HEK293T (cell line): ENCODE measurements at regions not wholly inside any gene's neighbourhood (a gene's known extent, or its start where the extent isn't known, plus 50 kb on each side); places are given as distances from the start of the nearest gene placed in this dataset.

ENCODE experiments used
- CTCF ChIA-PET: fragments of 350-600 bp; formaldehyde crosslinking; extraction: SDS; loops from one replicate; lab custom pipeline; 2021; ENCODE audit warnings: antibody characterized with exemption, inconsistent platforms; lab: Yijun Ruan, JAX
- POLR2A ChIA-PET: fragments of 350-600 bp; formaldehyde crosslinking; extraction: SDS; loops from one replicate; lab custom pipeline; 2020; ENCODE audit warnings: antibody characterized with exemption, inconsistent platforms; lab: Yijun Ruan, JAX
- DNase-seq: peaks from one replicate; pipeline ENCODE4 v3.0.0; 2012; ENCODE audit warnings: mixed read lengths; ENCODE audit errors: extremely low spot score
- ARNT ChIP-seq: fragments of 450-650 bp; IDR thresholded peaks from 2 replicates; pipeline ENCODE4 v1.6.1; 2017; ENCODE audit warnings: mild to moderate bottlenecking
- BHLHE40 ChIP-seq: fragments of 450-650 bp; IDR thresholded peaks from 2 replicates; pipeline ENCODE4 v1.6.1; 2016; ENCODE audit warnings: mild to moderate bottlenecking, moderate library complexity, borderline replicate concordance
- CTBP1 ChIP-seq: fragments of 450-650 bp; IDR thresholded peaks from 2 replicates; pipeline ENCODE4 v1.6.1; 2016; ENCODE audit warnings: borderline replicate concordance
- ELF4 ChIP-seq: fragments of 450-650 bp; IDR thresholded peaks from 2 replicates; pipeline ENCODE4 v1.6.1; 2017; ENCODE audit warnings: antibody characterized with exemption
- FOXA1 ChIP-seq: fragments of 450-650 bp; IDR thresholded peaks from 2 replicates; pipeline ENCODE4 v1.6.1; 2016; ENCODE audit warnings: mild to moderate bottlenecking
- FOXK2 ChIP-seq: fragments of 450-650 bp; IDR thresholded peaks from 2 replicates; pipeline ENCODE4 v1.6.1; 2016; ENCODE audit warnings: mild to moderate bottlenecking
- FOXM1 ChIP-seq: fragments of 450-650 bp; IDR thresholded peaks from 2 replicates; pipeline ENCODE4 v1.6.1; 2017; ENCODE audit warnings: mild to moderate bottlenecking, borderline replicate concordance
- HDGF ChIP-seq: fragments of 450-650 bp; IDR thresholded peaks from 2 replicates; pipeline ENCODE4 v1.6.1; 2017; ENCODE audit warnings: antibody characterized with exemption, borderline replicate concordance
- L3MBTL2 ChIP-seq: fragments of 450-650 bp; conservative IDR thresholded peaks from 2 replicates; pipeline ENCODE4 v1.6.1; 2016; ENCODE audit warnings: mild to moderate bottlenecking
- LEF1 ChIP-seq: fragments of 450-650 bp; IDR thresholded peaks from 2 replicates; pipeline ENCODE4 v1.6.1; 2017; ENCODE audit warnings: mild to moderate bottlenecking, borderline replicate concordance
- NFRKB ChIP-seq: fragments of 450-650 bp; IDR thresholded peaks from 2 replicates; pipeline ENCODE4 v1.6.1; 2016; ENCODE audit warnings: mild to moderate bottlenecking, moderate library complexity
- SP1 ChIP-seq: fragments of 450-650 bp; IDR thresholded peaks from 2 replicates; pipeline ENCODE4 v1.6.1; 2017
- SUZ12 ChIP-seq: fragments of 450-650 bp; IDR thresholded peaks from 2 replicates; pipeline ENCODE4 v1.6.1; 2016; ENCODE audit warnings: mild to moderate bottlenecking
- TARDBP ChIP-seq: fragments of 450-650 bp; IDR thresholded peaks from 2 replicates; pipeline ENCODE4 v1.6.1; 2016
- ZNF384 ChIP-seq: fragments of 450-650 bp; IDR thresholded peaks from 2 replicates; pipeline ENCODE4 v1.6.1; 2016
- TF ChIP-seq, protein P1 (sequence below): fragments of 450-650 bp; IDR thresholded peaks from 2 replicates; pipeline ENCODE4 v1.6.1; 2016

DNA sequence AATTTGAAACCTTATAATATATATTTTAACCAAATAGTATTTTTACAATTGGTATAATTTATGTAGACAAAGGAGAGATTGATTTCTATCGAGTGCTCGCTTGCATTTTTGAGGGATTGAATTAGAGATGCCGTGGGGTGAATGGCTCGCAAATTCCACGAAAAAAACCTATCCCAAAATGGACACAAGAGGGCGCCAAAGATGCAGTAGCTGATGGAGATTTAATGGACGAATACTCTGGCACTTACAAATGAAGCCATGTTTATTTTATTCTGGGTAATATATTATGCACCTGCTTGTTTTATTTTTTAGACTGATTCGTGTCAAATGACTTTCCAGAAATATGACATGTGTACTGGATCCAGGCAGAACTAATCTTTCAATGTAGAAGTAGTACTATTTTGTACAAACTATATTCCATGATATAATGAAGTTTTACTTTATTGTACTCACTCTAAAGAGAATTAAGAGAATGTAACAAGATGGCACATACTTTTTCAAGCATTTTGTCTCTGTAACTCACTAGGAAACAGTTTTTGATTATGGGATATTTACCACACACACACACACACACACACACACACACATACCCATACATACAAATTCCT, 505.4 kb downstream of the PLCL1 start:
- DNase-seq = peak; percentile 67
- ChIA-PET POLR2A (no interaction called here), CTCF (interaction anchor here (0.6 to 1.3 kb wide), 4 partner anchors 10 to 507 kb away, joined by 3 to 5 read pairs (median 3); no protein-coding TSS in a partner anchor)
- TF ChIP-seq, protein P1, sequence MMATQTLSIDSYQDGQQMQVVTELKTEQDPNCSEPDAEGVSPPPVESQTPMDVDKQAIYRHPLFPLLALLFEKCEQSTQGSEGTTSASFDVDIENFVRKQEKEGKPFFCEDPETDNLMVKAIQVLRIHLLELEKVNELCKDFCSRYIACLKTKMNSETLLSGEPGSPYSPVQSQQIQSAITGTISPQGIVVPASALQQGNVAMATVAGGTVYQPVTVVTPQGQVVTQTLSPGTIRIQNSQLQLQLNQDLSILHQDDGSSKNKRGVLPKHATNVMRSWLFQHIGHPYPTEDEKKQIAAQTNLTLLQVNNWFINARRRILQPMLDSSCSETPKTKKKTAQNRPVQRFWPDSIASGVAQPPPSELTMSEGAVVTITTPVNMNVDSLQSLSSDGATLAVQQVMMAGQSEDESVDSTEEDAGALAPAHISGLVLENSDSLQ = peak; percentile 47; the same call in 1 of the 2 replicates
- TF ChIP-seq ELF4 (no peak), L3MBTL2 (no peak)

DNA sequence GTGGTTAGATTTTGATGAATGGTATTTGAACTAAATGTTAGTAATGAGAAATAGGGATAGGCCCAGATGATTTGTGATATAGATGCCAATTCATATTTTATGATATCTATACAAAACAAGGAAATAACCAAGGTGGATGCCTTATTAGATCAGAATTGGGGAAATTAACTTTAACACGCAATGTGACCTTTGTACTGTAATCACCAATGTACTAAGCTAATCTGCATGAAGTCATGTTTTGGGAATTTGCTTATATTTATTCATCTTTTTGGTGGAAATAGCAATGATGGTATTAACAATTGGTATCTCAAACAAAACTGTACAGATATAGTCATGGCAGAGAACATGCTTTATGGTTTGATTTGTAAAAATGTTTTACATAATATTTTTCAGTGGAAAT, 504.7 kb downstream of the PLCL1 start:
- no peak for DNase-seq
- CTCF ChIA-PET = interaction anchor here (0.6 to 1.3 kb wide), 4 partner anchors 9 to 507 kb away, joined by 3 to 5 read pairs (median 3); no protein-coding TSS in a partner anchor

DNA sequence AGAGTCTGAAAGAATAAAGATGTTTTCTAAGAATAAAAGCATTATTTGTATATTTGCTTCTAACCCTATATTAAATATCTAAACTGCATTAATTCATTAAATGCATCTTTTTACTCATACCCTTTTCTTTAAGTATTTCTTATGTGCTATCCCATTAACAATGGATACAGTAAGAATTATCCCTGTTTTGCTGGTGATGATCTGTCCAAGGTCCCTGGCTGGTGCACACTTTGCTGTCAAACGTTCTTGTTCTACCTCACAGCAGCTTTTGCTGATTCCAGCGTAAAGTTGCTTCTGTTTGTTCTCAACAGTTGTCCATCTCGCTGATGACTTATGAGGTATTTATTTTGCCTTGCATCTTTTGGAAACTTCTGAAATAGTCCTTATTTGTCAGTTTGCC, 504.0 kb downstream of the PLCL1 start:
- no peak for DNase-seq
- ChIA-PET POLR2A (no interaction called here), CTCF (no interaction called here)
- TF ChIP-seq ZNF384 (no peak), LEF1 (no peak), CTBP1 (no peak), ELF4 (no peak), ARNT (no peak)

More for the DNA sequence above, 504.7 kb downstream of the PLCL1 start:
- POLR2A ChIA-PET = no interaction called here
- TF ChIP-seq ZNF384 = no peak
- TF ChIP-seq ARNT = no peak
- no peak for TF ChIP-seq SUZ12
- TF ChIP-seq NFRKB = no peak
- TF ChIP-seq FOXA1 = no peak
- TF ChIP-seq L3MBTL2 = no peak
- no peak for TF ChIP-seq HDGF
- TF ChIP-seq SP1 = no peak
- no peak for TF ChIP-seq BHLHE40
- no peak for TF ChIP-seq FOXM1
- TF ChIP-seq CTBP1 = no peak
- TF ChIP-seq, protein P1 = no peak
- TF ChIP-seq TARDBP = no peak
- no peak for TF ChIP-seq ELF4
- TF ChIP-seq LEF1 = no peak
- TF ChIP-seq FOXK2 = no peak

DNA sequence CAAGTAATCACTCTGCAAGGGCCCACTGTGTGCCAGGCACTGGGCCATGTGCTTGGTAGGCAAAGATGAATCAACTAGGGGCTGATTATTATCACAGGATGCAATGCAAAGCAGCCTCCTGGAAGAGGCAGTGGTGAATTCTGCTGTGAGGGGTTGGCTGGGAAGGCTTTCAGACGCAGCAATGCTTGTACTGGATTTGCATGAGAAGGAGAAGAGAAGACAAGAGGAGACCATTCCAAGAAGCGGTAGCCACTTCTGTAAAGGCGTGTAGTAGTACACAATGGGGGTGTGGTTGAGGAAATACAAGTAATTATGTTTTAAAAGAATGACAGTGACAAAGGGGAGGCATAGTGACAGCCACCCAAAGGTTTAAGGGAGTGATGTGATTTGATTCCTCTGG, 502.7 kb downstream of the PLCL1 start:
- CTCF ChIA-PET = no interaction called here
- POLR2A ChIA-PET = no interaction called here

DNA sequence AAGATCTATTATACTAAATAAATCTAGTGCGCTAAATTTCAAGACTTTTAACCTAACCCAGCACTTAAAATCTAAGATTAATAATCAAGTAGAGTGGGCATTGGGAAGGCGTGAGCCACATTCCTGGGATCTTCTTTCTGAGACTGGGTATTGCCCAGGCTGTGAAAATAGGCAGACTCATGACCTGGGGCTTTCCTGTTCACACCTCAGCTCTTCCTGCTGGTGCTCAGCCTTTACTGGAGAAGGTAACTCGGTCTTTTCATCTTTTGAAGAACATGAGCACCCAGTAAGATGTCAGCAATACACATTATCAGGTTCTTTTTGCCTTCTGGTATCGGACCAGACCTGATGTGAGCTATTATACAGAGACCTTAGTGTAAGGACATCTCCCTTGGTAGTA, 500.5 kb downstream of the PLCL1 start:
- TF ChIP-seq FOXA1 (no peak), ZNF384 (no peak), TARDBP (no peak), CTBP1 (no peak), L3MBTL2 (no peak), BHLHE40 (no peak), SUZ12 (no peak), FOXK2 (no peak), HDGF (no peak), FOXM1 (no peak), SP1 (no peak), ARNT (no peak), LEF1 (no peak), NFRKB (no peak), ELF4 (no peak)
- TF ChIP-seq, protein P1 = no peak
- no peak for DNase-seq
- CTCF ChIA-PET = no interaction called here
- POLR2A ChIA-PET = no interaction called here

More for the DNA sequence above, 502.7 kb downstream of the PLCL1 start:
- DNase-seq = no peak
- TF ChIP-seq ARNT (no peak), LEF1 (no peak)

DNA sequence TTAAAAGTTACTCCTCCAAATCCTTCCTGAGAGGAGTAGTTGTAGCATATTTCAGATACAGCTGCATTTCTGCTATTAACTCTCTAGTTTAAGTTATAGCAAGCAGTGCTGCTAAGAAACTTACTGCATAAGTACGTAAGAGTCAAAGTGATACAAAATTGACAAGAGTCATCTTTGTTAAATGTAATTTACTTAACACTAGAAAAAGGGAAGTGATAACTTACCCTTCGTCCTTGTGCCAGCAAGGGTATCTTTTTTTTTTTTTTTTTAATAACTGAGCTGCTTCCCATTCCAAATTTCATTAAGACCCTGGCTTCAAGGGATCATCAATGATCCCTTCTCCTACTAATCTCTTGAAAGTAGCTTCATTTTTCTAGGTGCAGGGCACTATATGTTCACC, 493.0 kb downstream of the PLCL1 start:
- TF ChIP-seq ZNF384 (no peak), L3MBTL2 (no peak), BHLHE40 (no peak)
- DNase-seq = no peak
- CTCF ChIA-PET = interaction anchor here (0.6 to 1.6 kb wide), 7 partner anchors 17 to 517 kb away, joined by 3 to 6 read pairs (median 3); partner anchors contain the start of gene PLCL1
- POLR2A ChIA-PET = no interaction called here
